ENCODE measurements at regions not wholly inside any gene's neighbourhood (a gene's known extent, or its start where the extent isn't known, plus 50 kb on each side); places are given as distances from the start of the nearest gene placed in this dataset.

DNA sequence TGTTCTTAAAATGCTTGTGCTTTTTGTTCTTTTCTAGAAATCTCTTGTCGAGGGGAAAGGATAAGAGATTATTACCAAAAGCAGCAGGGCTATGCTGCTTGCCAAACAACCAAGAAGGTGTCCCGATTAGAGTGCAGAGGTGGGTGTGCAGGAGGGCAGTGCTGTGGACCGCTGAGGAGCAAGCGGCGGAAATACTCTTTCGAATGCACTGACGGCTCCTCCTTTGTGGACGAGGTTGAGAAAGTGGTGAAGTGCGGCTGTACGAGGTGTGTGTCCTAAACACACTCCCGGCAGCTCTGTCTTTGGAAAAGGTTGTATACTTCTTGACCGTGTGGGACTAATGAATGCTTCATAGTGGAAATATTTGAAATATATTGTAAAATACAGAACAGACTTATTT, 81.5 kb upstream of the PACRGL start:
- no peaks in the 10 kb centered on the region for H3K27me3 Mint-ChIP-seq (ENCODE audit: insufficient read depth, low read depth)
- peaks cover 17% of the 10 kb centered on the region for H3K4me1 ChIP-seq
- H3K4me1 Mint-ChIP-seq = peaks cover 46% of the 10 kb centered on the region
- H3F3A ChIP-seq (ENCODE audit: low read depth) = peaks cover 5% of the 10 kb centered on the region
- no peaks in the 10 kb centered on the region for H3K27me3 ChIP-seq
- no peak overlapping the region for H3K27ac ChIP-seq
- no peaks in the 10 kb centered on the region for H3K9me3 ChIP-seq (ENCODE audit: low read depth)
- peak overlapping the region; percentile 25 for H3K4me3 Mint-ChIP-seq
- no peak overlapping the region for H3K9ac ChIP-seq
- H3K9me3 Mint-ChIP-seq = no peaks in the 10 kb centered on the region
- peak overlapping the region; percentile 9 for H3K27ac Mint-ChIP-seq
- H3K4me2 ChIP-seq = peak overlapping the region; percentile 62
- no peaks in the 10 kb centered on the region for H3K36me3 ChIP-seq
- H4K20me1 ChIP-seq (ENCODE audit: low read depth) = no peaks in the 10 kb centered on the region
- H3K36me3 Mint-ChIP-seq = peaks cover 27% of the 10 kb centered on the region
- H2AFZ ChIP-seq (replicated peaks) = peak overlapping the region; percentile 64
- peak; percentile 40 for DNase-seq (ENCODE audit: low spot score)
- no peak for TF ChIP-seq EZH2 (IDR thresholded peaks at IDR 0.05)
- TF ChIP-seq, protein P1, sequence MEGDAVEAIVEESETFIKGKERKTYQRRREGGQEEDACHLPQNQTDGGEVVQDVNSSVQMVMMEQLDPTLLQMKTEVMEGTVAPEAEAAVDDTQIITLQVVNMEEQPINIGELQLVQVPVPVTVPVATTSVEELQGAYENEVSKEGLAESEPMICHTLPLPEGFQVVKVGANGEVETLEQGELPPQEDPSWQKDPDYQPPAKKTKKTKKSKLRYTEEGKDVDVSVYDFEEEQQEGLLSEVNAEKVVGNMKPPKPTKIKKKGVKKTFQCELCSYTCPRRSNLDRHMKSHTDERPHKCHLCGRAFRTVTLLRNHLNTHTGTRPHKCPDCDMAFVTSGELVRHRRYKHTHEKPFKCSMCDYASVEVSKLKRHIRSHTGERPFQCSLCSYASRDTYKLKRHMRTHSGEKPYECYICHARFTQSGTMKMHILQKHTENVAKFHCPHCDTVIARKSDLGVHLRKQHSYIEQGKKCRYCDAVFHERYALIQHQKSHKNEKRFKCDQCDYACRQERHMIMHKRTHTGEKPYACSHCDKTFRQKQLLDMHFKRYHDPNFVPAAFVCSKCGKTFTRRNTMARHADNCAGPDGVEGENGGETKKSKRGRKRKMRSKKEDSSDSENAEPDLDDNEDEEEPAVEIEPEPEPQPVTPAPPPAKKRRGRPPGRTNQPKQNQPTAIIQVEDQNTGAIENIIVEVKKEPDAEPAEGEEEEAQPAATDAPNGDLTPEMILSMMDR (IDR thresholded peaks at IDR 0.05) = no peak
- no peak for TF ChIP-seq EZH2phosphoT487 (IDR thresholded peaks at IDR 0.05)
- H3K4me3 ChIP-seq = no peak overlapping the region
- no peaks in the 10 kb centered on the region for H3K79me2 ChIP-seq (ENCODE audit: low read depth)

DNA sequence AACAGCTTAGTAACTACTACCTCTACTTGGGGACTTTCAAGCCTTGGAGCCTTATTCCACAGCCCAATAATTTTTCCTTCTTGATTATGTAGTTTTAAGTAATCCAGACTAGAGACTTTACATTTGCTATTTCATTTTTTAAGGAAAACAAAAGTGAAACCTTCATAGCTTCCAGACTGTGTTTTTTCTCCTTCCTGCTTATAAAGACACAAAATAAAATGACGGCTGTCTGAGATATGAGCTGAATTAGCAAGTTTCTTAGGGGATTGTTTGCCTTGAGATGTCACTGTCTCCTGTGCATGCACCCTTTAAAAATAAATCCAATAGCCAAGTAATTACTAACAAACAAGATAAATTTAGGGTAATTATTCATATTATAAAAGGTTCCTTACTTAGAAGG, 78.8 kb upstream of the PACRGL start:
- no peaks in the 10 kb centered on the region for H3K27me3 Mint-ChIP-seq (ENCODE audit: insufficient read depth, low read depth)
- H3K9me3 Mint-ChIP-seq = no peaks in the 10 kb centered on the region
- Histone ChIP-seq H3K27ac (no peak overlapping the region), H3K79me2 (ENCODE audit: low read depth) (no peaks in the 10 kb centered on the region), H3F3A (ENCODE audit: low read depth) (peaks cover 5% of the 10 kb centered on the region), H3K4me2 (no peak overlapping the region), H3K9me3 (ENCODE audit: low read depth) (no peaks in the 10 kb centered on the region), H3K4me3 (no peak overlapping the region), H4K20me1 (ENCODE audit: low read depth) (no peaks in the 10 kb centered on the region), H3K4me1 (peaks cover 17% of the 10 kb centered on the region), H3K36me3 (no peaks in the 10 kb centered on the region), H3K9ac (no peak overlapping the region), H3K27me3 (no peaks in the 10 kb centered on the region), H2AFZ (replicated peaks) (no peak overlapping the region)
- no peak overlapping the region for H3K4me3 Mint-ChIP-seq
- TF ChIP-seq, protein P1 (IDR thresholded peaks at IDR 0.05) = no peak
- TF ChIP-seq EZH2phosphoT487 (IDR thresholded peaks at IDR 0.05) = no peak
- TF ChIP-seq EZH2 (IDR thresholded peaks at IDR 0.05) = no peak
- no peak overlapping the region for H3K27ac Mint-ChIP-seq
- DNase-seq (ENCODE audit: low spot score) = no peak
- peaks cover 49% of the 10 kb centered on the region for H3K4me1 Mint-ChIP-seq
- peaks cover 14% of the 10 kb centered on the region for H3K36me3 Mint-ChIP-seq

DNA sequence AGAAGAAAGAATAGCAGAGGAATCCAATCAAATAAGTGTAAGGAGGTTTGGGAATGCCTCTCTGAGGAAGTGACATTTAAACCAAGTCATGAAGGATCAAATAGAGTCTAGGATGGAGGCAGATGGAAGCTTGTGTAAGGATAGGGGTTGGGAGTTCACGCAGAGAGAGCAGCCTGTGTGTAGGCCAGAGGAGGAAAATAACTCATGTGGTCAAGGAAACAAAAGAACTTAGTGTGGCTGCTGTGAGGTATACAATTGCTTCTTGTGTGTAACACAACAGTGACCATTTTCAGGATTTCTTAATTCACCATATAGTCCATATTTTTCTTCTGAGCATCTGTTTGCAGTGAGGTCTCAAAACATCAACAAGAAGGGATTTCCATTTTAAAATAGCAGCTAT, 77.6 kb upstream of the PACRGL start:
- H3K4me2 ChIP-seq = no peak overlapping the region
- H3K9me3 Mint-ChIP-seq = no peaks in the 10 kb centered on the region
- H3K9me3 ChIP-seq (ENCODE audit: low read depth) = no peaks in the 10 kb centered on the region
- H3F3A ChIP-seq (ENCODE audit: low read depth) = peaks cover 5% of the 10 kb centered on the region
- no peaks in the 10 kb centered on the region for H4K20me1 ChIP-seq (ENCODE audit: low read depth)
- no peaks in the 10 kb centered on the region for H3K27me3 ChIP-seq
- no peak overlapping the region for H3K9ac ChIP-seq
- peak overlapping the region; percentile 2 for H3K27ac Mint-ChIP-seq
- H3K4me1 Mint-ChIP-seq = peaks cover 40% of the 10 kb centered on the region
- H2AFZ ChIP-seq (replicated peaks) = no peak overlapping the region
- H3K79me2 ChIP-seq (ENCODE audit: low read depth) = no peaks in the 10 kb centered on the region
- H3K27me3 Mint-ChIP-seq (ENCODE audit: insufficient read depth, low read depth) = no peaks in the 10 kb centered on the region
- no peak for DNase-seq (ENCODE audit: low spot score)
- H3K4me3 ChIP-seq = no peak overlapping the region
- H3K4me3 Mint-ChIP-seq = no peak overlapping the region
- H3K27ac ChIP-seq = no peak overlapping the region
- no peaks in the 10 kb centered on the region for H3K36me3 ChIP-seq
- peaks cover 8% of the 10 kb centered on the region for H3K36me3 Mint-ChIP-seq
- H3K4me1 ChIP-seq = peaks cover 16% of the 10 kb centered on the region
- TF ChIP-seq EZH2 (IDR thresholded peaks at IDR 0.05) (no peak), EZH2phosphoT487 (IDR thresholded peaks at IDR 0.05) (no peak)
- TF ChIP-seq, protein P1 (IDR thresholded peaks at IDR 0.05) = no peak
